ENCODE measurements at regions not wholly inside any gene's neighbourhood (a gene's known extent, or its start where the extent isn't known, plus 50 kb on each side); places are given as distances from the start of the nearest gene placed in this dataset.
A peak's percentile ranks its signal among the peaks of the same experiment; 100 is the strongest.

GRCh38 chr12:13487326-13487725, 290.8 kb downstream of the EMP1 start:
- DNase-seq: no peak

DNA sequence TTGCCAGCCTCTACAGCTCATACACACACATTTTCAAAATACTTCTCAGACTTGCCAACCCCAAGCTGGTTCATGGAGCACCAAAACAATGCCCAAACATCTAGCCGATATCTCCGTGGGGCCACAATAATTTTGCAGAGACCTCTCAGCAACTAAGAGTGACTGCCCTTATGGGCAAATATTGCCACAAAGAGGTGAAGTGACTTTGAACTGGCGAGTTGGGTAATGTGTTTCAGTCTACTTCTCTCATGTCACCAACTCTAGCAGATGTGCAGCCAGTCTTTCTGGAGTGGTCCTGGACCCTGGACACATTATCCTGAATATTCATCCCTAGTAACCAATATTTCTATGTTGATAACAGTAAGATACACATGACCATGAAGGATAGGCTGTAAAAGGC, 290.3 kb downstream of the EMP1 start:
- no peak for DNase-seq

DNA sequence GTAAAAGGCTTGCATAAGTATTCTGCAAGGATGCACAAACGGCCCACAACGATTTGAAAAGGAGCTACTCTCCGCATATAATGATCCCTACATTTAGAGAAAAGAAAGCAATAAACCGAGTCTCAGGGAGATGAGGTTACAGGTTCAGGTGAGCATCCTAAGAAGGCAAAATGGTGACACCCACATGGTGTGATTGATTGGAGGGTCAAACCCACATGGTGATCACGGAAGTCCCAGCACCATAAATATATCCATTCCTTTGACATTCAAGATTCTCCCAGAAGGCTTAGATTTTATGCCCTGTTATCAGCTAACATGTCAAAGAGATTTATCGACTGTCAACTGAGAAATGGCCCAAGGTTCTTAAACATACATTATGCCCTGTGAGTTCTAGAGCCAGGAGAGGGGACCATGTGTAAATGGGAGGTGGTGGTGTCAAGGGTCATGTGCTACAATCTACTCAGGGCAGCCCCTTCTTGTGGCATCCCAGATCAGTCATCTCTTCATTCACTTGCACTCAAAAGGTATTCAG, 282.2 kb downstream of the EMP1 start:
- no peak for DNase-seq

GRCh38 chr12:13474381-13474780, 277.9 kb downstream of the EMP1 start:
- DNase-seq: no peak

GRCh38 chr12:13472690-13473089, 276.2 kb downstream of the EMP1 start:
- no peak for DNase-seq

DNA sequence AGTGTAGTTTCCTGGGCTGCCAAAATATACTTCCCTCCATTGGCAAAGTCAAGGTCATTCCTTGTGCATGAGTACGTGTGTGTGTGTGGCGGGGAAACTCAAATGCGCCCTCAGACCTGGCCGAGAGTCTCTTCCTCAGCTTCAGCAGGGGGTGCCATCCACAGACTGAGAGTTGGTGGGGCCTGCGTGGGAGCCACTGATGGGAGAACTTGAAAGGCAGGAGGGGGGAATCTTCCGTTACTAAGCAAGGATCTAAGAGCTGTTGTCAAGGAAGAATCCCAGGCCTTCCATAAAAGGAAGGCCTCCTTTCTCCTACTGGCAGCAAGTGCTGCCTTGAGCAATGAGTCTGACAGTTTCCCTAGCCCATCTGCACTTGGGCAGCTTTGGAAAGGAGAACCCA, 274.9 kb downstream of the EMP1 start:
- DNase-seq: no peak

- no peak for DNase-seq
Measured at GRCh38 chr12:13465635-13466034, 269.1 kb downstream of the EMP1 start.

GRCh38 chr12:13463189-13463588, 266.7 kb downstream of the EMP1 start:
- no peak for DNase-seq

DNA sequence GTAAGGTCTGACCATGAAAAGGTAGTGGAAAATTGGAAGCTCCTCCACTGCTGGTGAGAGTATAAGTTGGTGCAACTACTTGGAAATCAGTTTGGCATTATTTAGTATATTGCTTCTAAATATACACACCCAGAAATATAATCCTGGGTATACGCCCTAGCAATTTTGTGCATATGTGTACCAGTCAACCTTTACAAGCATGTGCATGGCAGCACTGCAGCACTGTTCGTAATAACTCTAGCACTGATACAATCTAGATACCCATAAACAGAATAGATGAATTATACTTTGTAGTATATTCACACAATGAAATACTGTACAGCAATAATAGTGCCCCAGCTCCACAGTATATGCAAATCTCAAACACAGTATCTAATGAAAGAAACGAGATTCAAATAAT, 265.9 kb downstream of the EMP1 start:
- no peak for DNase-seq

- no peak for DNase-seq
Measured at GRCh38 chr12:13455778-13456144, 259.2 kb downstream of the EMP1 start.

GRCh38 chr12:13454991-13455777, 258.7 kb downstream of the EMP1 start:
- DNase-seq: no peak

GRCh38 chr12:13452955-13453570, 256.5 kb downstream of the EMP1 start:
- no peak for DNase-seq

DNA sequence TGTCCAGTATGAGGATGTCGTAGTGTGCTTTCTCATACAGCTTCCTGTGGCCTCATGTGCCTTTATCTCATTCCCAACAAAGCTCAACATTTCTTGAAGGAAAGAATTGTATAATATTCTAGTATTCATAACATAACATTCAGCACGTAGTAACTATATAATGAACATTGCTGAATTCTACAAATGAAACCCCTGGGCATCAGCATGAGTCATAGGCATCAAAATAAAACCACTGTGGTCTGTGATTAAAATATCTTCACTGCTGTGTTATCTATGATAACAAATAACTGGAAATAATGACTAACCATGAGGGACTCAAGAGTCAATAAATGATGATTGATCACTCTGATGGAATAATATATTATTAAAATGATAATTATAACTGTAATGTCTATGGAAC, 255.2 kb downstream of the EMP1 start:
- DNase-seq: no peak

DNA sequence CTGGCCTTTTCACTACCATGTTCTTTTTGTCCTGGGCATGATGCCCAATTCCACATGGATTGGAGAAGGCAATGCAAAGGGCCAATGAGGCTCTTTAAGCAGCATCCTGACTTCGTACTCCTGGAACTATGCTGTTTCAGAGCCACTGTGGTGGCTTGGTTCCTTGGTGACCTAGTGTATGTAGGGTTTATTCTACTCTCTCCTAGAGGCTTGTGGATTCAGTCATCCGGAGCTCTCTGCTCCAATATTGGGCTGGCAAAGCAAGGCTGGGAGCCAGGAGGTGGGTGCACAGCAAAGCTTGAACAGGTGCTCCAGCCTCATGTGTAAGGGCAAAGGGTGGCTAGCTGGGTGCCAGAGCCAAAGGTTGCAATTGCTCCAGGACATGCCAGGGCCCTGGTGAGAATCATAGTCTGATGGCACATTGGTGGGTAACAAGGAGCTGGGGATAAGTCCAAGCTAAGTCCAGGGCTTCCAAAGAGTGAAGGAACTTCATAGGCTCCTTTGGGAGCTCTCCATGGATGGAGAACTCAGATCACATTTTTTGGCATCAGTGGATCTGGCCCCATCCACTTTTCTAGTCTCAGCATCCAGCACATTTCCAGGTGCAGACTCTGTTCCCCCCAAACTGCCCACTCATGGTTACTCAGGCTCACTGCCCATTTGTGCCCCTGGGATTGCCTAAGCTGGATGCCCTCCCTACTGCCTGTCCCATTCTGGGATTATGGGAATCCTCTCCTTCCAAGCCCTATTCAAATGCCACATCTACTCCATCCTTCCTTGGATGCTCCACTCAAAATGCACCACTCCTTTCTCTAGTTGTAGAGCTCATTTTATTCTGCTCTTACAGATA, 253.9 kb downstream of the EMP1 start:
- no peak for DNase-seq

- no peak for DNase-seq
Measured at GRCh38 chr12:13444076-13444475, 247.6 kb downstream of the EMP1 start.

- peak; percentile 32 for DNase-seq
Measured at GRCh38 chr12:13443498-13443897, 247.0 kb downstream of the EMP1 start.

- no peak for DNase-seq
Measured at GRCh38 chr12:13443028-13443427, 246.5 kb downstream of the EMP1 start.

- DNase-seq: no peak
Measured at GRCh38 chr12:13442457-13442856, 245.9 kb downstream of the EMP1 start.

- DNase-seq: no peak
Measured at GRCh38 chr12:13440844-13441243, 244.3 kb downstream of the EMP1 start.

DNA sequence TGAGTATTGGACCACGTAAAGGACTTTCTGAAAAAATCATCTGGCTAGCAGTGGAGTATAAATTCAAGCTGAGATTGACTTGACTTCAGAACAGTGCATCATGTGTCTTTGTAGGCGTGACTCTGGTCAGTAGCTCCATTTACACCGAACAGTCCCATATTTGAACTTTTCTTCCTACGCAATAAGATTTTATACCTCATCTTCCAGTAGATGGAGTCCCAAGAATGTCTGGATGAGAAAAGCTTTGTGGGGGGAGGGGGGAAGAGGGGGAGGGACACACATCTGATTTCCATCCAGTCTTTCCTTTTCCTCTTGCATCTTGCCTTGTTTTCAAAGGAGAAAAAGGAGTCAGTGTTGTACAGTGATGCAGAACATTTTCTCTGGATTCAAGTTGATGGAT, 241.0 kb downstream of the EMP1 start:
- DNase-seq: no peak

- DNase-seq: no peak
Measured at GRCh38 chr12:13436696-13437391, 240.3 kb downstream of the EMP1 start.

- no peak for DNase-seq
Measured at GRCh38 chr12:13436182-13436581, 239.7 kb downstream of the EMP1 start.
